ENCODE measurements at regions not wholly inside any gene's neighbourhood (a gene's known extent, or its start where the extent isn't known, plus 50 kb on each side); places are given as distances from the start of the nearest gene placed in this dataset.

GRCh38 chr9:87805259-87805658 is 77.4 kb upstream of the SPATA31E1 start:
- Histone ChIP-seq H3K79me2 (ENCODE audit: insufficient read depth, low read depth) (no peaks in the 10 kb centered on the region), H3K4me2 (no peak overlapping the region), H2AFZ (ENCODE audit: low read depth) (no peak overlapping the region), H3K27ac (no peak overlapping the region), H3K4me3 (IDR thresholded peaks at IDR 0.05; ENCODE audit: insufficient read depth, low read depth, low read length) (no peak overlapping the region), H4K20me1 (ENCODE audit: insufficient read depth) (no peaks in the 10 kb centered on the region), H3K4me1 (ENCODE audit: low read depth, poor library complexity, severe bottlenecking) (no peaks in the 10 kb centered on the region), H3K36me3 (ENCODE audit: insufficient read depth) (no peaks in the 10 kb centered on the region), H3K27me3 (ENCODE audit: insufficient read depth, low read depth) (no peaks in the 10 kb centered on the region), H3K9ac (no peak overlapping the region)
- TF ChIP-seq CTCF (conservative IDR thresholded peaks at IDR 0.05; ENCODE audit: low read depth, low read length): no peak

- no peak overlapping the region for H3K4me3 ChIP-seq (IDR thresholded peaks at IDR 0.05; ENCODE audit: insufficient read depth, low read depth, low read length)
- H4K20me1 ChIP-seq (ENCODE audit: insufficient read depth): no peaks in the 10 kb centered on the region
- no peak overlapping the region for H2AFZ ChIP-seq (ENCODE audit: low read depth)
- no peaks in the 10 kb centered on the region for H3K27me3 ChIP-seq (ENCODE audit: insufficient read depth, low read depth)
- no peak overlapping the region for H3K27ac ChIP-seq
- no peak overlapping the region for H3K4me2 ChIP-seq
- no peak for TF ChIP-seq CTCF (conservative IDR thresholded peaks at IDR 0.05; ENCODE audit: low read depth, low read length)
- H3K4me1 ChIP-seq (ENCODE audit: low read depth, poor library complexity, severe bottlenecking): no peaks in the 10 kb centered on the region
- no peaks in the 10 kb centered on the region for H3K36me3 ChIP-seq (ENCODE audit: insufficient read depth)
- no peaks in the 10 kb centered on the region for H3K79me2 ChIP-seq (ENCODE audit: insufficient read depth, low read depth)
- no peak overlapping the region for H3K9ac ChIP-seq
Observed at GRCh38 chr9:87810008-87810407, 72.7 kb upstream of the SPATA31E1 start.

- Histone ChIP-seq H3K4me2 (no peak overlapping the region), H4K20me1 (ENCODE audit: insufficient read depth) (no peaks in the 10 kb centered on the region), H3K4me1 (ENCODE audit: low read depth, poor library complexity, severe bottlenecking) (no peaks in the 10 kb centered on the region), H3K4me3 (IDR thresholded peaks at IDR 0.05; ENCODE audit: insufficient read depth, low read depth, low read length) (no peak overlapping the region), H3K79me2 (ENCODE audit: insufficient read depth, low read depth) (no peaks in the 10 kb centered on the region), H2AFZ (ENCODE audit: low read depth) (no peak overlapping the region), H3K9ac (no peak overlapping the region), H3K36me3 (ENCODE audit: insufficient read depth) (no peaks in the 10 kb centered on the region), H3K27ac (no peak overlapping the region), H3K27me3 (ENCODE audit: insufficient read depth, low read depth) (no peaks in the 10 kb centered on the region)
- TF ChIP-seq CTCF (conservative IDR thresholded peaks at IDR 0.05; ENCODE audit: low read depth, low read length): no peak
Observed at GRCh38 chr9:87810679-87811178, 71.9 kb upstream of the SPATA31E1 start.

- Histone ChIP-seq H2AFZ (ENCODE audit: low read depth) (no peak overlapping the region), H3K27ac (no peak overlapping the region), H4K20me1 (ENCODE audit: insufficient read depth) (no peaks in the 10 kb centered on the region)
Observed at GRCh38 chr9:87812375-87813118, 70.1 kb upstream of the SPATA31E1 start.

More at GRCh38 chr9:87812375-87813118, 70.1 kb upstream of the SPATA31E1 start:
- 0 out of 2 replicates have a peak, but pooled peaks have one; percentile 39 for TF ChIP-seq CTCF (conservative IDR thresholded peaks at IDR 0.05; ENCODE audit: low read depth, low read length)
- H3K79me2 ChIP-seq (ENCODE audit: insufficient read depth, low read depth): no peaks in the 10 kb centered on the region
- H3K4me2 ChIP-seq: no peak overlapping the region
- no peak overlapping the region for H3K9ac ChIP-seq
- H3K4me1 ChIP-seq (ENCODE audit: low read depth, poor library complexity, severe bottlenecking): peaks cover 4% of the 10 kb centered on the region
- H3K4me3 ChIP-seq (IDR thresholded peaks at IDR 0.05; ENCODE audit: insufficient read depth, low read depth, low read length): no peak overlapping the region
- no peaks in the 10 kb centered on the region for H3K27me3 ChIP-seq (ENCODE audit: insufficient read depth, low read depth)
- H3K36me3 ChIP-seq (ENCODE audit: insufficient read depth): no peaks in the 10 kb centered on the region

Data from KMS-11 (cell line).